ENCODE measurements at regions not wholly inside any gene's neighbourhood (a gene's known extent, or its start where the extent isn't known, plus 50 kb on each side); places are given as distances from the start of the nearest gene placed in this dataset.

DNA sequence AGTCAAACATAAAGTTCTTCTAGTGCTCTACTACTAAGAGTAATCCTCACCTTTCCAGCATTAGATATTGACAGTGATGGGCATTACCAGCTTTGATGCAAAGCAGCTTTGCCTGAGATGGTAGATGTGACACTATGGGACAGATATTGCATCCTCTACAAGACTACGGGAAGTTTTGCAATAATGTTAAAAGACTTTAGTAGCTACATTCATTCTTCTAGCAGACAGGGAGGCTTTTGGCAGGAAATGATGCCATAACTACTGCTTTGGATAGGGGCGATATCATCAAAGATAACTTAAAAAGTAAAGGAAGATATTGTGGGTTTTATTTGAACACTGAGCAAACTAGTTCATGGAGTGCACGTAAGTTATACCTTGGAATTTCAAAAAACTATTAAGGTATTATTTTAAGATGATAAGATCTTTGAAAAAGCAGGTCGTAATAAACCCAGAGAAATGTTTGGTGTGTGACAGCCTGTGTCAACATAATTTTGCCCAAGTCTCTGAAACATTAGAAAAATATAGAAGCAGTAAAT, 368.3 kb upstream of the TMPRSS15 start:
- no peak overlapping the region for H3K9ac ChIP-seq (replicated peaks; ENCODE audit: extremely low read depth, insufficient read depth, low read length)
- H3K27ac ChIP-seq (ENCODE audit: insufficient read depth, low read depth, low read length), result no peak overlapping the region
- POLR2A ChIA-PET, result no interaction called here
- BruUV-seq (replicated peaks), result no TSS peak
- dilution Hi-C loops (cut with MboI; ENCODE audit: extremely low pct_ligation_motif_present, low sequenced_read_pairs), result no loop called here
- H4K20me1 ChIP-seq (replicated peaks; ENCODE audit: control insufficient read depth, extremely low read depth, insufficient read depth, low read length), result no peaks in the 10 kb centered on the region
- no peaks in the 10 kb centered on the region for H3K36me3 ChIP-seq (ENCODE audit: control insufficient read depth in 2 of 2, extremely low read depth in 1 of 2, insufficient read depth in 2 of 2, low read length in 2 of 2)
- H3K9me1 ChIP-seq (replicated peaks; ENCODE audit: control insufficient read depth, extremely low read depth, insufficient read depth, low read length), result no peaks in the 10 kb centered on the region
- intact Hi-C loops (cut with micrococcal nuclease), result no loop called here
- H3K4me2 ChIP-seq (ENCODE audit: insufficient read depth, low read length), result no peak overlapping the region
- H3K79me2 ChIP-seq (ENCODE audit: control insufficient read depth, insufficient read depth, low read length), result no peaks in the 10 kb centered on the region
- H3K27me3 ChIP-seq (ENCODE audit: control insufficient read depth in 2 of 2, insufficient read depth in 2 of 2, low read length in 2 of 2), result no peaks in the 10 kb centered on the region
- H3K9me3 ChIP-seq (replicated peaks; ENCODE audit: control insufficient read depth, insufficient read depth, low read length), result no peaks in the 10 kb centered on the region
- CTCF ChIA-PET, result no interaction called here
- no peak for FAIRE-seq
- TF ChIP-seq GATA2 (IDR thresholded peaks at IDR 0.05; ENCODE audit: insufficient read depth, insufficient read length, low read depth, low read length), result no peak
- TF ChIP-seq, protein P1, sequence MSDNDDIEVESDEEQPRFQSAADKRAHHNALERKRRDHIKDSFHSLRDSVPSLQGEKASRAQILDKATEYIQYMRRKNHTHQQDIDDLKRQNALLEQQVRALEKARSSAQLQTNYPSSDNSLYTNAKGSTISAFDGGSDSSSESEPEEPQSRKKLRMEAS (IDR thresholded peaks at IDR 0.05; ENCODE audit: insufficient read depth, insufficient read length), result no peak
- no peak for DNase-seq (ENCODE audit: low read depth, low spot score)
- no peak overlapping the region for H2AFZ ChIP-seq (ENCODE audit: low read depth, low read length)
- no peak overlapping the region for H3K4me3 ChIP-seq (replicated peaks in 1 of 3; ENCODE audit: insufficient read depth in 1 of 3, low read depth in 1 of 3, low read length in 3 of 3)
- H3K4me1 ChIP-seq (ENCODE audit: control insufficient read depth, extremely low read depth, insufficient read depth, low read length), result no peaks in the 10 kb centered on the region

DNA sequence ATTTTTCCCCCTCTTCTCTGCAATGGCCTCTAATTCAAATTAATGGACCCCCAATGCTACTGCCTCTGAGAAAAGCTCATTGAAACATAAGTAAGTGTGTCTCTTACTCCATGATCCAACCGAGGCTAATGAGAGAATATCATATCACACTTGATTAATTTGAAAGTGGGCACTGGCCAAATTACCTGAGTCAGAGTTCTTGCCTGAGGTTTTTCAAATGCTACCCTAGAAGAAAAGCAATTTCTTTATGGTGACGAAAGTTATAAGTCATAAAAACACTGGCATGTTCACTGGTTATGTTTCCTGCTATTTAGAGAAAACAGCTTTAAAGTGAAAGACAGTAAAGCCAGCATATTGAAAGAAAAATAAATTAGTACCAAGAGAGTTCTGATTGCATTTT, 368.8 kb upstream of the TMPRSS15 start:
- Histone ChIP-seq H3K27ac (ENCODE audit: insufficient read depth, low read depth, low read length) (no peak overlapping the region), H3K9ac (replicated peaks; ENCODE audit: extremely low read depth, insufficient read depth, low read length) (no peak overlapping the region), H4K20me1 (replicated peaks; ENCODE audit: control insufficient read depth, extremely low read depth, insufficient read depth, low read length) (no peaks in the 10 kb centered on the region), H3K4me3 (replicated peaks in 1 of 3; ENCODE audit: insufficient read depth in 1 of 3, low read depth in 1 of 3, low read length in 3 of 3) (no peak overlapping the region), H3K9me3 (replicated peaks; ENCODE audit: control insufficient read depth, insufficient read depth, low read length) (no peaks in the 10 kb centered on the region), H3K4me2 (ENCODE audit: insufficient read depth, low read length) (no peak overlapping the region), H3K27me3 (ENCODE audit: control insufficient read depth in 2 of 2, insufficient read depth in 2 of 2, low read length in 2 of 2) (no peaks in the 10 kb centered on the region), H3K4me1 (ENCODE audit: control insufficient read depth, extremely low read depth, insufficient read depth, low read length) (no peaks in the 10 kb centered on the region), H2AFZ (ENCODE audit: low read depth, low read length) (no peak overlapping the region), H3K9me1 (replicated peaks; ENCODE audit: control insufficient read depth, extremely low read depth, insufficient read depth, low read length) (no peaks in the 10 kb centered on the region), H3K79me2 (ENCODE audit: control insufficient read depth, insufficient read depth, low read length) (no peaks in the 10 kb centered on the region), H3K36me3 (ENCODE audit: control insufficient read depth in 2 of 2, extremely low read depth in 1 of 2, insufficient read depth in 2 of 2, low read length in 2 of 2) (no peaks in the 10 kb centered on the region)
- DNase-seq (ENCODE audit: low read depth, low spot score) (peak; percentile 31), FAIRE-seq (no peak)
- TF ChIP-seq FOS (IDR thresholded peaks at IDR 0.05; ENCODE audit: borderline replicate concordance, insufficient read depth, low read length), result peak; percentile 33
- no peak for TF ChIP-seq POLR2AphosphoS5 (IDR thresholded peaks at IDR 0.05; ENCODE audit: insufficient read depth, low read depth, low read length)
- no peak for TF ChIP-seq EZH2 (IDR thresholded peaks at IDR 0.05; ENCODE audit: borderline replicate concordance, low read depth, low read length, severe bottlenecking)
- TF ChIP-seq, protein P1 (IDR thresholded peaks at IDR 0.05; ENCODE audit: insufficient read depth, insufficient read length), result no peak
- TF ChIP-seq POLR2A (IDR thresholded peaks at IDR 0.05; ENCODE audit: low read depth, low read length), result no peak
- no peak for TF ChIP-seq MYC (IDR thresholded peaks at IDR 0.05; ENCODE audit: low read depth, low read length)
- peak; percentile 8 for TF ChIP-seq JUN (IDR thresholded peaks at IDR 0.05; ENCODE audit: borderline replicate concordance, insufficient read depth, insufficient read length, low read depth)
- TF ChIP-seq, protein P2, sequence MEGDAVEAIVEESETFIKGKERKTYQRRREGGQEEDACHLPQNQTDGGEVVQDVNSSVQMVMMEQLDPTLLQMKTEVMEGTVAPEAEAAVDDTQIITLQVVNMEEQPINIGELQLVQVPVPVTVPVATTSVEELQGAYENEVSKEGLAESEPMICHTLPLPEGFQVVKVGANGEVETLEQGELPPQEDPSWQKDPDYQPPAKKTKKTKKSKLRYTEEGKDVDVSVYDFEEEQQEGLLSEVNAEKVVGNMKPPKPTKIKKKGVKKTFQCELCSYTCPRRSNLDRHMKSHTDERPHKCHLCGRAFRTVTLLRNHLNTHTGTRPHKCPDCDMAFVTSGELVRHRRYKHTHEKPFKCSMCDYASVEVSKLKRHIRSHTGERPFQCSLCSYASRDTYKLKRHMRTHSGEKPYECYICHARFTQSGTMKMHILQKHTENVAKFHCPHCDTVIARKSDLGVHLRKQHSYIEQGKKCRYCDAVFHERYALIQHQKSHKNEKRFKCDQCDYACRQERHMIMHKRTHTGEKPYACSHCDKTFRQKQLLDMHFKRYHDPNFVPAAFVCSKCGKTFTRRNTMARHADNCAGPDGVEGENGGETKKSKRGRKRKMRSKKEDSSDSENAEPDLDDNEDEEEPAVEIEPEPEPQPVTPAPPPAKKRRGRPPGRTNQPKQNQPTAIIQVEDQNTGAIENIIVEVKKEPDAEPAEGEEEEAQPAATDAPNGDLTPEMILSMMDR (IDR thresholded peaks at IDR 0.05; ENCODE audit: extremely low read depth in 1 of 2, insufficient read depth in 1 of 2, low read depth in 1 of 2, low read length in 2 of 2), result no peak
- CTCF ChIA-PET, result no interaction called here
- POLR2A ChIA-PET, result no interaction called here
- no TSS peak for BruUV-seq (replicated peaks)
- intact Hi-C loops (cut with micrococcal nuclease), result no loop called here
- dilution Hi-C loops (cut with MboI; ENCODE audit: extremely low pct_ligation_motif_present, low sequenced_read_pairs), result no loop called here

Data from endothelial cell of umbilical vein (primary cell).